SH-SY5Y (cell line): ENCODE measurements at regions not wholly inside any gene's neighbourhood (a gene's known extent, or its start where the extent isn't known, plus 50 kb on each side); places are given as distances from the start of the nearest gene placed in this dataset.

Source experiments
- GATA2 ChIP-seq: IDR thresholded peaks from 2 replicates; pipeline ENCODE4 v1.6.1; 2011; ENCODE audit warnings: mild to moderate bottlenecking, low read depth, low read length
- GATA3 ChIP-seq: IDR thresholded peaks from 2 replicates; pipeline ENCODE4 v1.6.1; 2011; ENCODE audit warnings: low read depth, mild to moderate bottlenecking, low read length, moderate library complexity

GRCh38 chr21:29423099-29423870 lies 124.6 kb downstream of the BACH1 start:
- TF ChIP-seq GATA3 (no peak), GATA2 (no peak)
